ENCODE measurements at regions not wholly inside any gene's neighbourhood (a gene's known extent, or its start where the extent isn't known, plus 50 kb on each side); places are given as distances from the start of the nearest gene placed in this dataset.
A peak's percentile ranks its signal among the peaks of the same experiment; 100 is the strongest.

DNA sequence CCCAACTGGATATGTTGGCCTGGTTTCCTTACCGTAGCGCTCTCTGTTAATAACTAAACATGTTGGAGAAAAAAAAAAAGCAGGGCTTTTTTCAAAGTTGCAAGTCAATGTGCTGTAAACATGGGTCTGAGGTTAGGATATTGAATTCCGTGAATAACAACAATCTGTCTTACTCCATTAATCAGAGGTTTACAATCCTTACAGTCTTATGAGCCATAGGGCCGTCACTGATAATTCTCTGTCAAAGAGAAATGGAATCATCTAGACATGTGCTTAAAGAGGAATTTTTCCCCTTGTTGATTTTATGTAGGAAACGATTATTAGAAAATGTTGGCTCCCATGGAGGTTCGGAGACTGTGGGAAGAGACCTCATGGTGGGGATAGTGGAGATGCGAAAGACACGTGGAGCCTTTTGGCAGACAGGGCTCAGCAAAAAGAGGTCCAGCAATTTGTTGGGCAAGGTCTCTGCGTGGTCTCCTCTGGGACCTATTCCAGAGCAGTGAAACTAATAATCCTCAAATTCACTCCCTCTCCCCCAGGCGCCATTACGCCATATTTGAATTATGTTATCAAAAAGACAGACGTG, 83.5 kb upstream of the CLDN14 start:
- WGBS, 10 experiments = 23 to 83% (median 63%) methylated on average over 4 to 12 of the region's 12 CpGs; no CpG with 5 or more reads in 2 of the 10 experiments
- peak in 1 of 8 experiments; percentile 11 for ATAC-seq (replicated peaks in 6 of 8)
- Histone ChIP-seq H3K27ac (no peak overlapping the region), H3K4me3 (no peak overlapping the region), H3K4me1 (replicated peaks in 1 of 2) (peaks cover 26 to 29% of the 10 kb centered on the region in 2 donors)
- in situ Hi-C loops (cut with MboI; ENCODE audit: low pct_unique_long_range_greater_than_20kb in 2 of 9, low sequenced_read_pairs in 9 of 9, unreplicated experiment in 9 of 9) = no loop called here

GRCh38 chr21:36564647-36565046, 84.7 kb upstream of the CLDN14 start:
- no peak for ATAC-seq (replicated peaks in 6 of 8)
- Histone ChIP-seq H3K4me3 (no peak overlapping the region), H3K27ac (no peak overlapping the region), H3K4me1 (replicated peaks in 1 of 2) (peaks cover 28 to 30% of the 10 kb centered on the region in 2 donors)
- 0 to 33% (median 0%) methylated on average over 1 of the region's 1 CpG; no CpG with 5 or more reads in 5 of the 10 experiments for WGBS, 10 experiments
- in situ Hi-C loops (cut with MboI; ENCODE audit: low pct_unique_long_range_greater_than_20kb in 2 of 9, low sequenced_read_pairs in 9 of 9, unreplicated experiment in 9 of 9) = no loop called here

GRCh38 chr21:36565540-36565939, 85.6 kb upstream of the CLDN14 start:
- ATAC-seq (replicated peaks in 6 of 8) = no peak
- H3K4me1 ChIP-seq (replicated peaks in 1 of 2) = peaks cover 28 to 30% of the 10 kb centered on the region in 2 donors
- 20 to 100% (median 71%) methylated on average over 1 to 2 of the region's 2 CpGs; no CpG with 5 or more reads in 4 of the 10 experiments for WGBS, 10 experiments
- H3K4me3 ChIP-seq = no peak overlapping the region
- no peak overlapping the region for H3K27ac ChIP-seq
- in situ Hi-C loops (cut with MboI; ENCODE audit: low pct_unique_long_range_greater_than_20kb in 2 of 9, low sequenced_read_pairs in 9 of 9, unreplicated experiment in 9 of 9) = no loop called here

DNA sequence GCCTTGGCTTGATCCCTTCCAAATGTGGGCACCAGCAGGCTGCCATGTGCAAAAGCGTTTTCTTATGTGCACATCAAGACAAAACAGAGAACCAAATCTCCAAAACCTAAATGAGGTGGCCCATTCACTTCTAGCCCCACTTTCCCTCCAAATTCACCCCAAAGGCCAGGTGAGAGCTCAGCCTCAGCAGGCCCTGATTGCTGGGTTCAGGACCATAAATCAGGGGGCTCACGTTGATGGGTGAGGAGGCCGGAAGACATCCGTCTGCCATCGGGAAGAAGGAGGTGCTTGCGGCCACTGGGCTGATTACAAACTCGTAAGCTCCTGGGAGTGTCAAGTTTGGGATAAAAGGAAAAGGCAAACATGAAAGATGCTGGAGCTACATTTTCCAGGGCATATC, 86.7 kb upstream of the CLDN14 start:
- H3K27ac ChIP-seq = peak overlapping the region; percentile 2 to 56
- ATAC-seq (replicated peaks in 6 of 8) = peak in 1 of 8 experiments; percentile 9
- no peak overlapping the region for H3K4me3 ChIP-seq
- in situ Hi-C loops (cut with MboI; ENCODE audit: low pct_unique_long_range_greater_than_20kb in 2 of 9, low sequenced_read_pairs in 9 of 9, unreplicated experiment in 9 of 9) = no loop called here
- 0 to 90% (median 69%) methylated on average over 1 to 4 of the region's 7 CpGs; no CpG with 5 or more reads in 5 of the 10 experiments for WGBS, 10 experiments
- peaks cover 28 to 30% of the 10 kb centered on the region in 2 donors for H3K4me1 ChIP-seq (replicated peaks in 1 of 2)

DNA sequence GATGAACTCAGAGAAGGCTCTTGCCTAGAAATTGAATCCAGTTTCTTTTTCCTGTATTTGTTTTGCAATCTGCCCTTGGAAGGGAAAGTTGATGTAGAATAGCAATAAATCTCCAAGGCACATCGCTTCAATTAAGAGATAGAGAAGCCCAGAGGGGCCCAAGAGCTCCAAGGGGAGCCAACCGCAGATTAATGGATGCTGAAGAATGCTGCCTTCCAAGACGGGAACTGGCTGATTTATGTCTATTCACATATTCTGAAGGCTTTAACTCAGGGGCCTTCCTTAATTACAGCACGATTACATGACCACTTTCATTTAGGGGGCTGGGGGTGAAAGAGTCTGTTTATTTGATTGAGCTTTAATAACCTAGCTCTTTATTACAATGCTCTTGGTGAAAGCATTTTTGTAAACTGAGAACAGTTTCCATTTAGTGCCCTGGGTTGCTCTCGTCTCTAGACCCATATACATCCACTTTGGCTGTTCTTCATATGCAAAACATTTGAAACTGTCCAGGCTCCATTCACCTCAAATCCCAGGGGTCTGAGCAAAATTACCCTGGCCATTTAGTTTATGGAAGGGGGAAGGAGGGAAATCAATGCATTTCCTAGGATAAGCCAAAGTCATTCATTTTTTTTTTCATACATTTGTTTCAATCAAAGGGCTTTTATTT, 87.4 kb upstream of the CLDN14 start:
- no peak overlapping the region for H3K4me3 ChIP-seq
- H3K27ac ChIP-seq = peak overlapping the region in 1 of 2 donors; percentile 56
- WGBS, 10 experiments = 0 to 31% (median 6%) methylated on average over 1 to 5 of the region's 5 CpGs; no CpG with 5 or more reads in 1 of the 10 experiments
- H3K4me1 ChIP-seq (replicated peaks in 1 of 2) = peaks cover 28 to 30% of the 10 kb centered on the region in 2 donors
- ATAC-seq (replicated peaks in 6 of 8) = peak in 5 of 8 experiments; percentile 92 to 95 (median 93)
- in situ Hi-C loops (cut with MboI; ENCODE audit: low pct_unique_long_range_greater_than_20kb in 2 of 9, low sequenced_read_pairs in 9 of 9, unreplicated experiment in 9 of 9) = no loop called here

- in situ Hi-C loops (cut with MboI; ENCODE audit: low pct_unique_long_range_greater_than_20kb in 2 of 9, low sequenced_read_pairs in 9 of 9, unreplicated experiment in 9 of 9) = no loop called here
- peaks cover 28 to 30% of the 10 kb centered on the region in 2 donors for H3K4me1 ChIP-seq (replicated peaks in 1 of 2)
- no peak overlapping the region for H3K4me3 ChIP-seq
- WGBS, 10 experiments = 23 to 100% (median 83%) methylated on average over 1 to 6 of the region's 6 CpGs
- no peak for ATAC-seq (replicated peaks in 6 of 8)
- no peak overlapping the region for H3K27ac ChIP-seq
These were observed 89.6 kb upstream of the CLDN14 start for GRCh38 chr21:36569511-36569910.

- 0 to 100% (median 75%) methylated on average over 1 to 9 of the region's 10 CpGs for WGBS, 10 experiments
- in situ Hi-C loops (cut with MboI; ENCODE audit: low pct_unique_long_range_greater_than_20kb in 2 of 9, low sequenced_read_pairs in 9 of 9, unreplicated experiment in 9 of 9) = no loop called here
- ATAC-seq (replicated peaks in 6 of 8) = no peak
- no peak overlapping the region for H3K4me3 ChIP-seq
- H3K4me1 ChIP-seq (replicated peaks in 1 of 2) = peaks cover 19 to 20% of the 10 kb centered on the region in 2 donors
- H3K27ac ChIP-seq = no peak overlapping the region
These were observed 91.6 kb upstream of the CLDN14 start for GRCh38 chr21:36571556-36571955.

DNA sequence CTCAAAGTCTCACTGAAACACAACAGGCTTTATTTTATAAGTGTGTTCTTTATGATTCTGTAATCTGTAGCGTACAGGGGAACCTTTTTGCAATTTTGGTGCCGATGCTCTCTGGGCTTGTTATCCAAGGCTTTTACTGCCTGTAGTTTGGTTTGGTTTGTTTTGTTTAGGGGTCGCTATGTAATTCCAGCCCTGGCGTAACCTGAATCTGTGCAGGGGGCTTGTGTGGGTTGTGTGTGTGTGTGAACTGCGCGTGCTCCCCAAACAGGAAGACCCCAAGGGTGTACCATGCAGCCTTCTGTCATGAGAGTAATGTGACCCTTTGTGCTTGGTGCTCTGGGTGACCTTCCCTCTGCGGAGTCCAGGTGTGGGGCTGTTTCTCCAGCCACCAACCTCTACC, 92.1 kb upstream of the CLDN14 start:
- peaks cover 14 to 15% of the 10 kb centered on the region in 2 donors for H3K4me1 ChIP-seq (replicated peaks in 1 of 2)
- no peak overlapping the region for H3K27ac ChIP-seq
- H3K4me3 ChIP-seq = no peak overlapping the region
- no peak for ATAC-seq (replicated peaks in 6 of 8)
- 20 to 100% (median 80%) methylated on average over 1 to 6 of the region's 7 CpGs; no CpG with 5 or more reads in 1 of the 10 experiments for WGBS, 10 experiments
- in situ Hi-C loops (cut with MboI; ENCODE audit: low pct_unique_long_range_greater_than_20kb in 2 of 9, low sequenced_read_pairs in 9 of 9, unreplicated experiment in 9 of 9) = no loop called here

GRCh38 chr21:36575306-36575705, 95.4 kb upstream of the CLDN14 start:
- WGBS, 10 experiments = 21 to 100% (median 81%) methylated on average over 1 to 3 of the region's 3 CpGs; no CpG with 5 or more reads in 2 of the 10 experiments
- no peaks in the 10 kb centered on the region for H3K4me1 ChIP-seq (replicated peaks in 1 of 2)
- no peak overlapping the region for H3K4me3 ChIP-seq
- in situ Hi-C loops (cut with MboI; ENCODE audit: low pct_unique_long_range_greater_than_20kb in 2 of 9, low sequenced_read_pairs in 9 of 9, unreplicated experiment in 9 of 9) = loop anchor here in 1 of 9 experiments (25.0 kb wide), 1 partner anchor 163 kb away; no protein-coding TSS in a partner anchor
- no peak for ATAC-seq (replicated peaks in 6 of 8)
- H3K27ac ChIP-seq = no peak overlapping the region

DNA sequence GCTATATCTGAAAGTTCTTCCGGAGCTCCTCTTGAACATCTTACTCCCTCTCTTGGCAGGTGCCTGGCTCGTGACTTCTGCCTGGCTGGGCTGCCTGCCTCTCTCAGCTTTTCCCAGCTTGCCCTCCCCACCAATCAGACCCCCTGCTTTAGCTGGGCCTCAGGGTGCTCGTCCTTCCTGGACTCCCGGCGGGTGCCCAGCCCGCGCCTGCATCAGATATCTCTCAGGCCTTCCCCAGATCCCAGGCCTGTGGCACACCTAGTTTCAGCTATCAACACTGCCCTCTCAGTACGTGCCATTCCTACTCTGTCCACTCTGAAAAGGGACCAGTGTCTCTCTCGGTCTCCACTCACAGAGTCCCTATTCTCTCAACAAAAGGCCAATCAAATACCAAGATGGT, 96.5 kb upstream of the CLDN14 start:
- Histone ChIP-seq H3K27ac (no peak overlapping the region), H3K4me1 (replicated peaks in 1 of 2) (no peaks in the 10 kb centered on the region), H3K4me3 (no peak overlapping the region)
- WGBS, 10 experiments = 17 to 100% (median 83%) methylated on average over 1 to 9 of the region's 9 CpGs; no CpG with 5 or more reads in 3 of the 10 experiments
- in situ Hi-C loops (cut with MboI; ENCODE audit: low pct_unique_long_range_greater_than_20kb in 2 of 9, low sequenced_read_pairs in 9 of 9, unreplicated experiment in 9 of 9) = loop anchor here in 1 of 9 experiments (25.0 kb wide), 1 partner anchor 164 kb away; no protein-coding TSS in a partner anchor
- no peak for ATAC-seq (replicated peaks in 6 of 8)

DNA sequence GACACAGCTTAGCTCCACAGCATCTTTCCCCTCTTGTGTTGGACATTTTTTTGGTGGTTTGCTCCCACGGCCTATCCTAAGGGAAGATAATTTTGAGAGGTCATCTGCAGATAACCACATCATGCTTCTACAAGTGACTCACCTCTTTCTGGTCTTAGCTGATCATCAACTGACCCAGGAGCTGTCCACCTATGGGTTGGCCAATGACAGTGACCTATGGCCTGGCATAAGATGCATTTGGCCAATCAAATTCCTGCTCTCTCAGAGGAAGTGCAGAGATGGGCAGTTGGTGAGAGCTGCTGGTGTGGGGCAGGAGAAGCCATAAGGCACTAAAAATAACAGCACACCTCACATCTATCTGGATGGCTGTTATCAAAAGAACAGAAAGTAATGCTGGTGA, 100.0 kb upstream of the CLDN14 start:
- ATAC-seq (replicated peaks in 6 of 8) = no peak
- in situ Hi-C loops (cut with MboI; ENCODE audit: low pct_unique_long_range_greater_than_20kb in 2 of 9, low sequenced_read_pairs in 9 of 9, unreplicated experiment in 9 of 9) = loop anchor here in 1 of 9 experiments (25.0 kb wide), 1 partner anchor 168 kb away; no protein-coding TSS in a partner anchor
- Histone ChIP-seq H3K4me1 (replicated peaks in 1 of 2) (no peaks in the 10 kb centered on the region), H3K4me3 (no peak overlapping the region), H3K27ac (no peak overlapping the region)
- WGBS, 10 experiments = 50 to 86% (median 80%) methylated on average over 1 of the region's 1 CpG; no CpG with 5 or more reads in 7 of the 10 experiments

DNA sequence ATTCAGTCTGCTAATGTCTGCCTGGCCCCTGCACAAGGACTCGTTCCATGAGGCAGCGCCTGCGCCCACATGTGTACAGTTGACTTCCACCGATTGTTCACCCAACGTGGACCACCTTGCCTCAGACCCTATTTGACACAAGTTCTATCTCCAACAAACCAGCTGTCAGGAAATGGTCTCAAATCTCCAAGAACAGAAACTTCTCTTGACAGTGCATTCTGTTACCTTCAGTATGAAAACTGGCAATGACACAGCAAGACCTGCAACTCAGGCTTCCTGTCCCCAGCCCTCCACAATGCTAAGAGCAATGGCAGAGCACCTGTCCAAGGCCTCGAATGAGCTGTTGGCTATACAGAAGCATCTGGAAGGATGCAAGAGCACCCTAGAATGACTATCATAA, 102.3 kb upstream of the CLDN14 start:
- in situ Hi-C loops (cut with MboI; ENCODE audit: low pct_unique_long_range_greater_than_20kb in 2 of 9, low sequenced_read_pairs in 9 of 9, unreplicated experiment in 9 of 9) = loop anchor here in 1 of 9 experiments (25.0 kb wide), 1 partner anchor 170 kb away; no protein-coding TSS in a partner anchor
- 0 to 97% (median 76%) methylated on average over 1 to 6 of the region's 6 CpGs; no CpG with 5 or more reads in 1 of the 10 experiments for WGBS, 10 experiments
- ATAC-seq (replicated peaks in 6 of 8) = no peak
- Histone ChIP-seq H3K27ac (no peak overlapping the region), H3K4me3 (no peak overlapping the region), H3K4me1 (replicated peaks in 1 of 2) (no peaks in the 10 kb centered on the region)

GRCh38 chr21:36583591-36583990, 103.7 kb upstream of the CLDN14 start:
- H3K27ac ChIP-seq = no peak overlapping the region
- no peak for ATAC-seq (replicated peaks in 6 of 8)
- in situ Hi-C loops (cut with MboI; ENCODE audit: low pct_unique_long_range_greater_than_20kb in 2 of 9, low sequenced_read_pairs in 9 of 9, unreplicated experiment in 9 of 9) = loop anchor here in 1 of 9 experiments (25.0 kb wide), 1 partner anchor 171 kb away; no protein-coding TSS in a partner anchor
- H3K4me1 ChIP-seq (replicated peaks in 1 of 2) = no peaks in the 10 kb centered on the region
- WGBS, 10 experiments = 0 to 100% (median 51%) methylated on average over 1 to 2 of the region's 5 CpGs; no CpG with 5 or more reads in 6 of the 10 experiments
- no peak overlapping the region for H3K4me3 ChIP-seq
